OCI-LY1 (cell line): ENCODE measurements at regions not wholly inside any gene's neighbourhood (a gene's known extent, or its start where the extent isn't known, plus 50 kb on each side); places are given as distances from the start of the nearest gene placed in this dataset.

ENCODE experiments used
- CTCF ChIP-seq: fragments of 200-600 bp; sonication (generic), shearing (Covaris generic); IDR thresholded peaks from 2 replicates; pipeline ENCODE4 v1.5.1; 2017; ENCODE audit warnings: mild to moderate bottlenecking, antibody characterized with exemption, low read length, moderate library complexity, mixed read lengths
- EZH2 ChIP-seq: fragments of 200-600 bp; sonication (generic), shearing (Covaris generic); IDR thresholded peaks from 2 replicates; pipeline ENCODE4 v1.8.0; 2017; ENCODE audit warnings: borderline replicate concordance, mixed run types, mild to moderate bottlenecking, antibody characterized with exemption, low read length, moderate library complexity, mixed read lengths

- TF ChIP-seq CTCF (no peak), EZH2 (no peak)
Observed at GRCh38 chr2:7907041-7907440, 774.8 kb upstream of the ID2 start.
